ENCODE measurements at regions not wholly inside any gene's neighbourhood (a gene's known extent, or its start where the extent isn't known, plus 50 kb on each side); places are given as distances from the start of the nearest gene placed in this dataset.

DNA sequence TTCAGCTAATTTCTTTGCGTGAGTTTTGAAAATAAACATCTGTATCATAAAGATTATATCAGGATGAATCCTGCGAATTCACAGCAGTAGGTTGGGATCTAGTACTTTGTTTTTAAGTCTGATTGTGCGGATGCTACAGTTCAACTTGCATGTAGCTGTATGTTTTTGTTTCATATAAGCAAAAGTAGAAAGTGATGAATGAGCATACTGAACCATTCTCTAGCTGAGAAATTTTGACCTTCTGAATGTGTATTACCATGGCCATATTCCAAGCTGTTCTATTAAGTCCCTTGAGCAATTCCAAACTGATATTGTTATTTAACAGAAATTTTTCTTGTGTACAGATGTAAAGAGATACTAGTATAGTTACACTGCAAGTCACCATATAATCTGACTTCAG is 358.8 kb upstream of the MEOX2 start:
- DNase-seq = no peak

DNA sequence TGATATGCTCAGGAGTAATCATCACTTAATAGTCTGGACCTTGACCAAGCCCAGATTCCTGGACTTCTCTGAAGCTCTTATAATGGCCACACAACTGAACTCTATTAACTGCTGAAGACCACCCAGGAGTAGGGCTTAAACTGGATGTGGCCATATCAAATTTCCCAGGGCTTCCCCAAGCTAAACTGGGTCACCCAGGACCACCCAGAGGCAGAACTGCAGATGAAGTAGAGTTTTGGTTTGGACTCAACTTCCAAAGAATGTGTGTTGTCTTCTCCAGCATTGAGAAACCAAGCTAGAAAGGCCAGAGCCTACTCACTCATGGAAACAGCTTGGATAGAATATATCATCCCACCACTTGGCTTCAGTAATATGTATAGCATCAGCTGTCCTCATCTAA is 358.2 kb upstream of the MEOX2 start:
- DNase-seq = no peak

DNA sequence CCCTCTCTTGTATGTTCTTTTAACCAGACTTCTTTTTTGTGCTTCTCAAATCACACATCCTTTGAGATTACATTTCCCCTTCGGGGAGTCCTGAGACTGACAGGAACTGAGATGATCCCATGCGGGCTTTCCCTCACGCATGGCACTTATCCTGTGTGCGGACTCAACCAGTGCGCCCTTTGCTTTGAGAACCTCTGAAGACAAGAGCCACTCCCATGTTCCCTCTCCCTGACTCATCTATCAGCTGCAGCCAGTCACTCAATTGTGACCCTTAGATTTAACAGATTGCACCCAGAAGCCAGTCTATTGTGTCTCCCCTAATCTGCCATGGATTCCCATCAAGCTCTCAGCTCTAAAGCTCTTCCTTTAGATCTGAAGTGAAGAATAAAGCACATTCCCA is 353.9 kb upstream of the MEOX2 start:
- no peak for DNase-seq

DNA sequence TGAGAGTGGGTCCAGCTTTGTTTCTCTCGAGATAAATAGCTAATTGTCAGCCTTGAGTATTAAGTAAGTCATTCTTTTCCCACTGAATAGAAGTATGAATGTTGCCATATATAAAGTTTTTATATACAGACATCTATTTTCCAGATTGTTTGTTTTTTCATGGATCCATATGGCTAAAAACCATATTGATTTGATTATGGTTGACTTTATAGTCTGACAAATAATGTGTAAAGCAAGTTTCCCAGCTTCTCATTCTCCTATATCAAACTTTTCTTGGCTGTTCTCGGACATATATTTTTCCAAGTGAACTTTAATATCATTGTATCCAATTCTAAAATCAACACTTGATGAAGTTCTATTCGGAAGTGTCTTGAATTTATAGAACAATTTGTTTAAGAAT is 352.4 kb upstream of the MEOX2 start:
- no peak for DNase-seq

DNA sequence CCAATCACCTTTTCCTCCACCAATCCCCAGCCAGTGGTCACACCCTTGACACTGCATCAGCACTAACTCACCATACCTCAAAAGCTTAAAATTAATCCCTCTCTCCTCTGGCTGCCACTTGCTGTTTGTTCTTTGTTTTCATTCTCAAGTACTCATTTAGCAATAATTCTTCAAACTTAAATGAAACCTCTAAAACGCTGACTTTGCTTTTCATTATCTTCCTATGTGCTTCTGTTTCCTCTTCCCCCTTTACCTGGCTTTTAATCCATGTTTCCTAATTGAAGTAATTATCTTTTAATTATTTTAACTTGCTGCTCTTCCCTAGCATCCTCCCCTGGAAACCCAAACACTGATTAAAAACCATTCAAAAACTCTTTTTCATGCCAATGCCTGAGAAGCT is 348.9 kb upstream of the MEOX2 start:
- no peak for DNase-seq

DNA sequence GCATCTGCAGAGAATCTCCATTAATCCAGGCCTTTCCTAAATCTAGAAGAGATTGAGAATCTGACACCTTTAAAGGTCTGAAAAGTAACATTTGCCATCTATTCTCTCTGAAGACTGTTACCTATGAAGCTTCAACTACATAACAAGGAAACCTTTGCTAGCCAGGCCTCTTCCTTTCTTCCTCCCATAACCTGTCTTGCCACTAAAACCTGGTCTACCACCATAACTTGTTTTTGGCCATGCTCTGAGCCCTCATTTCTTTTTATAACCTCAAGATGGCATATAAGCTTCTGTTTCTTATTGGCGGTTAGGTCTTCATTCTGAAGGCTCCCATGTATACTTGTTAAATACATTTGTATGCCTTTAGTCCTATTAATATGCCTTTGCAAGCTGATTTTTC is 348.4 kb upstream of the MEOX2 start:
- DNase-seq = no peak

DNA sequence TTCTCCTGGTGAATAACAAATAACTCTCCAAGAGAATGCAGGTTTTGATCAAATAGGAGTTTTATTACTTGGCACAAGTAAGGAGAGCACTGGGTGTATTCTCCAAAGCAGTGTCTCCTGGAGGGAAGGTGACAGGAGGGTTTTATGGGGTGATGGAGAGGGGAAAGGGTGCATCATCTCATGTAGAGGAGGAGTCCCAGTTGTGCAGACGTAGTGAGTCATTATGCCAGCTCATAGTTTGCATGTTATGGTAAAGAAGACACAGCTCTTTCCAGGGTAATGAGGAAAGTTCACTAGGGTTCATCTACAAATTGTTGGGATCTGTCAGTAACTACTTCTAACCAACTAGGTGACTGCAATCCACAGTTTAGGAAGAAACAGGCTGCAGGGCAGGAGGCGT is 347.9 kb upstream of the MEOX2 start:
- no peak for DNase-seq

DNA sequence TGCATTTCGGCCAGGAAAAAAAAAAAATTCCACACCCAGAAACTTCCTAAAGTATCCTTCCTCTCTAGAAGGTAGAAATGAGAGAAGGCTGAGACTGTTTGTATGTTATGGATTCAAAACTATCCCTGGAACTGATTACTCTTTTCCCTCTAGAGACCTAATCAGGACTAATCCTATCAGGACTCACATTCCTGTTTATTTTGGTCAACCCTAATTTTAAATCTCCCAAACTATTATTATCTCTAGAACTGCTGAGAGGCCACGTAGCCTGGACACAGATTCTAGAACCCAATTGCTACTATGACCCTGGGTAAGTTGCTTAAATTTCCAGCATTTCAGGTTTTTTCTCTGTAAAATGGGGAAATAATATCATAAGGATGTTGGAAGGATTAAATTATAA is 346.8 kb upstream of the MEOX2 start:
- no peak for DNase-seq

DNA sequence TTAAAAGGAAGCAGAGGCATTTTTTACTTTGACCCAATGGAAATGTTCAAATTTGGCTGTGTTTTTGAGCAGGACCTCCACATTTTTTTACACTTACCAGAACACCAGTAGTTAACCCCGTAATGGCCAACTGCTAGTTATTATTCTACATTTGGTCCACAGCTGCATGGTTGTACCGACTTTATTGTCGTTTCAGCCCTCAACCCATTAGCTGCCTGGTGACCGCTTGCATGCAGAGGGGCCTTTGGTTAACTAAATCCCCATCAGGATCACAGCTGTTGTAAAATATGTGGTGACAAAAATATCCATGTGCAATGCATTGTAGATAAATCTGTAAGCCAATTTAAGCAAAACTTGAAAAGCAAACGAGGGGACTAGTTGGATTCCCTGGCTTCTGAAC is 342.2 kb upstream of the MEOX2 start:
- DNase-seq = no peak

DNA sequence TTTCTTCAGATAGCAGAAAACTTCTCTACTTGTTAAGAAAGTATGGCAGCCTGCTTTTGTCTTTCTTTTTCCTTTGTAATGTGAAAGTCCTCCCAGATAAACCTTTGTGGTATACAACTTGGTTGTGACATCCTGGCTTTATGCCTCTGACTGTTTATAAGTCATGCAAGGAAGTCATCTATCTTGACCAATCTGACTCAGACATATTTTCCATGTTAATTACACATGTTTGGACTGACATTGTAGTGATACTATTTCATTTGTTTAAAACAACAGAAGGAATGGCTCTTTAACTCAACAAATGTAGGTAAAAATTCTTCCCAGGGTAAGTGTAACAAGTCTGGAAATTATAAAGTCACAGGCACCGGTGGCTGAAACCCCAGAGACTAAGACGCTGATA is 341.6 kb upstream of the MEOX2 start:
- no peak for DNase-seq

DNA sequence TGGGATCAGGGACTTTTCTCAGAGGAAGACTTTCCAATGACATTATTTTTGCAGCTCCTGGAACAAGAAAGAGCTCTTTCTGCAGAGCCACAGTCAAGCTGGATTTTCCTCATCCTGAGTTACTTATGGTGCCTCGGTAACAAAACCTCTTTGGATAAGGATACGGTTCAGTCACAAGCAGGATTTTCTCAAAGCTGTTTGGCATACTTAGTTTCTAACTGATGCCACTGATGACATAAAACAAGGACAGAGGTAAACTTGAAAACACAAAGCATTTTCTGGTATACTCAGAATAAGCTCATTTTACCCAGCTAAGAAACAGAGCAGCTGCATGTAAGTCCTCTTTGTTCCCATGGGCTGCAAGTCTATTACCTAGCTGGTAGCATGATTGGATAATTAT is 340.9 kb upstream of the MEOX2 start:
- no peak for DNase-seq

DNA sequence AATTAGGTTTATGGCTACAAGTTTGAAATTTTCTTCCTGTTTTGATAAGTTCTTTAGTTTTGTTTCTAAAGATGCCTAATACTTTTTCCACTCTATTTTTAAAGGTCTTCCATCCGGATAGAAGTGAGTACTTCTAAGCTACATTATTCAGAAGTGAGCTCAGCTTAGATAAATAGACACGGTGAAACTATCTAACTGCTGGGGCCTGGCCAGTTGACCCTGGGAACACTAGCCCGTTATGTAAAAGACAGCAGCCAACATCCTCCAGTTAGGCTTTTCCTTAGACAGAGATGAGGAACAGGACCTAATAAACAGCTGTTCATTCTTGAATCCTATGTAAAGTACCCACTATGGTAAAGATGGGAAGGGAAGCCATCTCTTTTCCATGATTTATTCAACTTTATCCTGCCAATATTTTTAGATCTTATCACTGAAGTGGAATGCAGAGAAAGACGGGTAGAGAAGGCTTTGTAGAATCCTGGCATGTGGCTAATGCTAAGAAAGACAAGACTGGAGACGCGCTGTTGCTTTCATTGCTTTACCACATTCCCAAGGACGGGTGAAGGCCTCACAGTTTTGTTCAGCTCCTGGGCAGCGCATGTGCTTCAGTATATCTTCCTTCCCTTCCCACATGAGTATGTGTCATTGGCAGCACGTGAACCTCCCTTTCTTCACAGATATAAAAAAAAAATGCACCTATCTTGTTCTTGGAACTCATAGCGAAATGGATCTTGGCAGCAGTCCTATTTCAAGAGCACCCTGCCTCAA is 340.0 kb upstream of the MEOX2 start:
- no peak for DNase-seq

DNA sequence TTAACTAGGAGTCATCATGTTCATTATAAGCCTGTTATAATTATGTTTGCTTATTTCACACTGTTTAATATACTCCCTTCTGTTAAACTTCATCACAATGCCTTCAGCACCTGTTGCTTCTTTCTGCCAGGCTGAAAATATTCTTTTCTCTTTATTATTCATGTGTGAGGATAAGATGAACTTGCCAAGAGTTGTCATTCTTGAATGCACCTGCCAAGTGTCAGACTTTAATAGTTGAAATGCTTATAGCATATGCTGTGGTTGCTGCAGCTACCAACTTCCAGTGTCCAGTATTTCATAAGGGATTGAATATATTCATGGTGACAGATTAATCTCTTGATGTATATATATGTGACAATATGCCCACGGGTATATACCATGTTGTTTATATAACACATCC is 339.2 kb upstream of the MEOX2 start:
- DNase-seq = no peak

DNA sequence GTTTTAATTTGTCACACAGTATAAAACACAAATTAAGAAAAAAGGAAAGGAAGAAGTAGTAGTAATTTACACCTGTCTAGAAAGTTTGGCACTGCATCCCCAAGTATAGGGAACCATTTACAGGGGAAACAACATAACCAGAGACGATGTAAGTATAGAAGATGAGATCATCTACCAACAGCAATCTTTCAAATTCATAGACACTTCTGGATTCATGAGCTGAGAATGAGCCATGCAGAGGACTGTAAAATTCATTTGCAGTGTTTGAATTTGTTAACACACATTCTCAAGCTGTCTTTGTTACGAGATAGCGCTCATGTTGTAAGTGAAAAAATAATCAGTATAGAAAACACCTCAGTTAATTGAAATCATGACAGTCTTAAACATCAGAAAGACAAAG is 337.0 kb upstream of the MEOX2 start:
- DNase-seq = no peak

DNA sequence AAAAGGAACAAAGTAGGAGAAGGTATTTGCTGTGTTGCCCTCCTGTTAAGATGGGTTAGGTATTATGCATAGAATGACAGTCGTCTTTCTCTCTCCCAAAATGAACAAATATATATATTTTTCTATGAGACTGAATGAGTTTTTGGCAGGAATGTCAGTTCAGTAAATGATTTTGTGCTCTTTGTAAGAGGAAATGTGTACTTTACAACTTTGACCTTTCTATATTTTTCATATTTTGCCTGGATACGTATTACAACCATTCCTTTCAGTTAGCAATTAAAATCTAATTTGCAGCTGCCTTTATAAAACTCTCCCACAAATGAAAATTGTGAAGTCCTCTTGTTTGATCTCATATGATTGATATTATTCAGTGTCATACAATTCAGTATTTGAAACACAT is 336.6 kb upstream of the MEOX2 start:
- no peak for DNase-seq

DNA sequence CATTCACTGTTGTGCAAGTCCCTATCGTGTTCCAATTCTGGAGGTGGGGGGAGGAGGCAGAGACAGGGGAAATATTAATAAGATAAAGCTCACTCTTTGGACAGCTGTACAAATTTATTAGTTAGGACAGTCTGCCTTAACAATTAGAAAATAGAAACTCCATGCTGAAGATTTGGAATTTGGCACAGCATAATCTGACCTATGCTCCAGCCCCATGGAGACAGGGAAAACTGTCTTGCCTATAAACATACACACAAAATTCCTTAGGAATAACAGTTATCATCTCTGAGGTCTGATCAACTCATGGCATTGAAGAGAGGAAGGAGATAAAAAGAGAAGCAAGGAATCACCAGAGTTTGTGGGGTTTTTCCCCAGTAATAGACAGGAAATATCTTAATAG is 335.4 kb upstream of the MEOX2 start:
- DNase-seq = no peak

DNA sequence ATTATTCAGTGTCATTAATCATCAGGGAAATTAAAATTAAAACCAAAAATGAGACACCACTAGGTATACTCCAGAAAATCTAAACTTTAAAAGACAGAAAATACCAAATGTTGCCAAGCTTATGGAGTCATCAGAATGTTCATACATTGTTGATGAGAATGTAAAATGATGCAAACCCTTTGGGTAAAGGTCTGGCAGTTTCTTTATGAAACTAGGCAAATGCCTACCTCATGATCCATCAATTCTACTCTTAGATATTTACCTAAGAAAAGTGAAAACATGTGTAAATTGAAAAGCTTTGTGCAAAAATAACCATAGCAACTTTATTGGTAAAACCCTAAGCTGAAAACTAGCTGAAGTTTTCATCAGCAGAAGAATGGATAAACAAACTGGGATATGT is 329.5 kb upstream of the MEOX2 start:
- no peak for DNase-seq

DNA sequence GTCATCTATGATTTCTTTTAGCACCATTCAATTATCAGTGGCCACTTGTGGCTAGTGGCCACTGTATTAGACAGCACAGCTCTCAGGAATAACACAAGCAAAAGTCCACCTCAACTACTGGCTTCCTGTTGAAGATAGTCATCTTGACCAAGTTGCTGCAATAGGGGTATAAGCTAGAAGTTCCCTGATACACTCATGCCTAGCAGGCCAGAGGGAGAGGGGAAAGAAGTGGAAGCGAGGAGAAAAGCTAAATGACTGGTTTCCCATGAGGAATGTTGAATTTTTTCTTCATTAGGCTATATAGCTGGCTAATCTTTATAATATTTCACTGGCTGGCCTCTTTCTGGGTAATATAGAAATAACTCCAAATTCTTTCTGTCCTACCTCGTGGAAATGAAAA is 327.5 kb upstream of the MEOX2 start:
- no peak for DNase-seq

DNA sequence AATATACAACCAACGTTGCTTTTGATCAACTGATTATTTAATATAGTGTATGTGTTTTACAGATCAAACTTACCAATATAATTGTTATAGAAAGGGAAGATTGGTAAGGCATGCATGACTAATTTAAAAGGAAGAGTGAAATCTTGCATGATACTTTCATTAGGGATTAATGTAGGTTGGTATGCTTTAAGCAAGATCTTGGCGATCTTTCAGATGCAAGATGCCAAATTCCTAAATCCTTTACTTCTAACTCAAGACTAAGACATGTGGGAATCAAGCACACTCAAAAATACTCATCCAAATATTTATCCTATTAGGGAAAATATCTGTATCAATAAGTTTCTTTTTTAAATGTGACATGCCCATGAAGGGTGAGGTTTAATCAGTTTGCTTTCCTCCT is 321.4 kb upstream of the MEOX2 start:
- DNase-seq = no peak

DNA sequence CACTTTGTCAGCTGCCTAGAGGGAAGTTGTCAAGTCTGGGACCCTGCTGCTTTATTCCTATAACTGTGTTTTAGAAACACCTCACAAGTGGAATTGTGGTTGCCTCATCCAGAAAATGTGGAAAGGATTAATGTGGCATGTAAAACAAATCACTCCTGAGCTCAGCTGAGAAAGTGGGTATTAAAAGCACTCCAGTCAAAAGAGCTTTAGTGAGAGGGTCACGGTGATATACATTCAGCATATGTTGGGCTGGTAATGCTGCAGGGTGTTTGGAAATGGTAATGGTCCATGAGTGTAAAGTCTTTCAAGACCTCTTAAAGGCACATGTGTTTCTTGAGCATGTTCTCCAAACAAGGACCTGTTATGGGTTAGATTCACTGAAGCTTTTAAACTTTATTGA is 318.2 kb upstream of the MEOX2 start:
- no peak for DNase-seq

DNA sequence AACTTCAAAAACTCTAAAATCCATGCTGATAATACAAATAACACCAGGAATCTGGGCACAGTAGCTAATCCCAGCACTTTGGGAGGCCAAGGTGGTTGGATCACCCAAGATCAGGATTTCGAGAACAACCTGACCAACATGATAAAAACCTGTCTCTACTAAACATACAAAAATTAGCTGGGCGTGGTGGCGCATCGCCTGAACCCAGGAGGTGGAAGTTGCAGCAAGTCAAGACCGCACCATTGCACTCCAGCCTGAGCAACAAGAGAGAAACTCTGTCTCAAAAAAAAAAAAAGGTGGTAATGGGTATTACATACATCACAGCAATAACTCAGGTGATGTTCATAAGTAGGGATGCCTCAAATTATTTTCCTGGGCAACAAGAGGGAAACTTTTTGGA is 315.0 kb upstream of the MEOX2 start:
- DNase-seq = no peak

DNA sequence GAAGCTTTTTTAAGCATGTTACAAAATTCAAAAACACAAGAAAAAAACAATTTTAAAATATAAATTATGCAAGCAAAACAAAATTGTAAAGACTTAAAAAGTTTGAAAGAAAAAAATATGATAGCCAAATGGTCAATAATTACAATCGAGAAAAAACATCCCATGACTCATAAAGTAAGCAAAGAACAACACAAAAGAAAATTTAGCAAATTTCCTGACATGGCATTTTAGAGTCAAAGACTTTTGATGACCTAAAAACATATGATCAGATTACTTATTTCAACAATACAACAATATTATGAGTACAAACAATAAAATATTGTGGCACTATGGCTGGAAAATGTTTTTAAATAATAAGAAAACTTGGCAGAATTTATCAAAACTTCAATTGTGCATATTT is 312.1 kb upstream of the MEOX2 start:
- no peak for DNase-seq

DNA sequence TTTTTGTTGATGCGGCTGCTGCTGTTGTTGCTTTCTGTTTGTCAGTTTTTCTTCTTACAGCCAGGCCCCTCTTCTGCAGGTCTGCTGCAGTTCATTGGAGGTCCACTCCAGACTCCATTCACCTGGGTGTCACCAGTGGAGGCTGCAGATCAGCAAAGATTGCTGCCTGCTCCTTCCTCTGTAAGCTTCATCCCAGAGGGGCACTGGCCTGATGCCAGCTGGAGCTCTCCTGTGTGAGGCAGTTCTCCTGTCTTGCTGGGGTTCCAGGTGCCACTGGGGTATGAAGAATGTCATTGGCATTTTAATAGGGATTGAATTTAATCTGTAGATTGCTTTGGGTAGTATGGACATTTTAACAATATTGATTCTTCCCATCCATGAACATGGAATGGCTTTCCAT is 308.5 kb upstream of the MEOX2 start:
- no peak for DNase-seq

DNA sequence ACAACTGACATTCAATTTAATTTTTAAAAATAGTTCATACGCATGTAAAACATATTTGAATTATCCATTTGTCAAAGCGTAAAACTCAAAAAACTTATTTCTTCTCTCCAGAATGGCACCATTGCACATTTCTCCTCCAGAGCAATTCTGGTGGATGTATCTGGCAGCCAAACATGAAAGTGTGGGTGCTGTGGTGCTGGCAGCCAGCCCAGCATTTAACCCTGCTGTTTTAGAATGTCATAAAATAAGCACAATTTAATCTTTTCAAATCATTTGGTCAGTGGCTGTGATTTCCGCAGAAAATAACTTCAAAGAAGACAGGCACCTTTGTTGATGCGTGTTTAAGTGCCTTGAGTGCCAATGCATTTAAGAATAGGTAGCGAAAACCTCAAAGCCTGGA is 302.7 kb upstream of the MEOX2 start:
- no peak for DNase-seq

DNA sequence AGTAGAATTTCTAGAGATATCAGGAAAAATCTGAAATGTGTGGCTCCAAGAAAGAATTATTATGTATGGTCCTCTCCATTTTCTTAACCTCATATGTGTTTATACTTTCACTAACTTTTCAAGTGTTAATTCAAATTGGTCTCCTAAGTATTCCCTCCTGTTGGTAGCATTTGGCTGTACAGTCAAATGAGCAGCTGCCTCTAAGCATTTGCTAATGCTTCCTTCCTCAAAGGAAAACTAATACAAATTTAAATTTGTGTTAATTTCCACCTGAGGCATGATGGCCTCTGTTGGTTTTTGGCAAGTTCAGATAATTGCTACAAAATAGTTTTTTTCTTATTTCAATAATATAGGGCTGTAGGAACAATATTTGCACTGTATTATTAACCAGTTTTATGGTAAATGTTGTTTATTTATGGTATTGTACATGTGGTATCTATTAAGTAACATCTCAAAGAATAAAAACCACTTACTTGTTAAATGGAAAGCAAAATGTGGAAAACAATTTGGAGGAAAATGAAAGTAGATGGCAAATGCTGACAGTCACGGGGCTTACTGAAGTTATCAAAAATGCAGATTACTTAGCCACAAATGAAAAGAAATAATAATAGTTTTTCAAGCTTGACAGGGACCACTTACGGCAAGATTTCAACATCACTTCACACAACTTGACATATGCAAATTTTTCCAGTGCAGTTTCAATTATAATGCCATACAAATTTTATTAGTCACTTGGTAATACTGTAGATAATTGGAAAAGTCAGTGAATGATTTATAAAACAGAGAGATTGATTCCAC is 299.3 kb upstream of the MEOX2 start:
- DNase-seq = no peak

All from Kasumi-1 (cell line).